GM12891 (cell line): ENCODE measurements at regions not wholly inside any gene's neighbourhood (a gene's known extent, or its start where the extent isn't known, plus 50 kb on each side); places are given as distances from the start of the nearest gene placed in this dataset.

Experiments
- POLR2A ChIP-seq: IDR thresholded peaks from 2 replicates; pipeline ENCODE4 v1.6.1; 2011; ENCODE audit warnings: low read depth, low read length, control low read depth
- POLR2AphosphoS5 ChIP-seq: IDR thresholded peaks from 2 replicates; pipeline ENCODE4 v1.6.1; 2011; ENCODE audit warnings: low read depth, low read length, control low read depth
- SPI1 ChIP-seq: IDR thresholded peaks from 2 replicates; pipeline ENCODE4 v1.6.1; 2011; ENCODE audit warnings: low read depth, low read length, control low read depth
- TAF1 ChIP-seq: IDR thresholded peaks from 2 replicates; pipeline ENCODE4 v1.6.1; 2011; ENCODE audit warnings: low read depth, low read length, control low read depth

- TF ChIP-seq POLR2A (no peak), POLR2AphosphoS5 (no peak), TAF1 (no peak), SPI1 (no peak)
Observed at GRCh38 chr13:81197483-81197882, 856.6 kb upstream of the SPRY2 start.
